Cardiac septum (tissue), 1 donor: ENCODE measurements at regions not wholly inside any gene's neighbourhood (a gene's known extent, or its start where the extent isn't known, plus 50 kb on each side); places are given as distances from the start of the nearest gene placed in this dataset.

Experiments used
- DNase-seq: peaks from one replicate; pipeline ENCODE4 v3.0.0-alpha.2; 2020; ENCODE audit warnings: low spot score
- intact Hi-C: fragments of 100-400 bp; cut with DNase I; formaldehyde crosslinking; loops from one replicate; pipeline ENCODE4 v1.14.0; 2022
- donor health status: DM: no; HTN: no; CAD: no.

DNA sequence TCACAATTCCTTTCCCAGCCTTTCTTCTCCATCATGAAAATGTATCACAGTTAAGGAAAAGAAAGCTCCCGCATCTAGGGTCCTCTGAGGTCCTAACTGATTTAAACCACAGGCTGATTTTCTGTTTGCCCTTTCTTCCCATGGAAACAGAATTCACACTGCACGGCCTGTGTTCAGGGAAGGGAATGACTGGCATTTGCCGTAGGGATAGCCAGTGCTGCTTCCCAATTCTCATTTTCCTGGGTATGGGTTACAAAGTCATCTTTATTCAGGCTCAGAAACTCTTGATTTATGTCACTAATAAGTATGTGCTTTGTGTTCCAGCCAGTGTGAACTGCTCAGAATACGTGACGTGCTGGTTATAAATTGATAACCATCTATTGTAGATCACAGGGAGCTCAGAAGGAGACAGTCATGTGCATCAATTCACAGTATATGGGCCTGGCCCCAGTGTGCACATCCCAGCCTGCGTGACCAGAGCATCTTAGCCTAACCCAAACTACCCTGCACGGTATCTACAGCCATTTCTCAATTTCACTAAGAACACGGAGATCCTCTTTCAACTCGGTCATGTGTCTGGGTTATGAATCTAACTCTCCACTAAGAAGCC, 163.3 kb downstream of the LRRC30 start:
- intact Hi-C loops: no loop called here
- DNase-seq: no peak

DNA sequence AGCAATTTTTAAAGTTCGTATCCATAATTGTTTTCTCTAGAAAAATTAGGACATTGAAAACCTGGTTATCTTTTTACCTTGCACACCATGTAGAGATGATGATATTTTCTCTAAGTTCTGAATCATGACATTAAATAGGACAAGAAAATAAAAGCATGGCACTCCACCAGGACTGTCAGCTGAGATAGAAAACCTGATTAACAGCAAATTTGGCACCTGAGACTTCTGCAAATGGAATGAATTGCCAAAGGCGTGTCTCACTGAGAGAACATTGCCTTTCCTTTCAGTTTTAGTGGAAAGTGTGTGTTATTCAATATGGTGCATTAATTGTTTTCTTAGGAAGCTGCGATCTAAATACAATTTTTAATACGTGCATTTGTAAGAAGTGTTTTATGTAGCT, 164.7 kb downstream of the LRRC30 start:
- intact Hi-C loops: no loop called here

GRCh38 chr18:7413906-7414305, 153.2 kb upstream of the PTPRM start:
- no peak for DNase-seq
- intact Hi-C loops: no loop called here

More for the DNA sequence above, 164.7 kb downstream of the LRRC30 start:
- DNase-seq: no peak

DNA sequence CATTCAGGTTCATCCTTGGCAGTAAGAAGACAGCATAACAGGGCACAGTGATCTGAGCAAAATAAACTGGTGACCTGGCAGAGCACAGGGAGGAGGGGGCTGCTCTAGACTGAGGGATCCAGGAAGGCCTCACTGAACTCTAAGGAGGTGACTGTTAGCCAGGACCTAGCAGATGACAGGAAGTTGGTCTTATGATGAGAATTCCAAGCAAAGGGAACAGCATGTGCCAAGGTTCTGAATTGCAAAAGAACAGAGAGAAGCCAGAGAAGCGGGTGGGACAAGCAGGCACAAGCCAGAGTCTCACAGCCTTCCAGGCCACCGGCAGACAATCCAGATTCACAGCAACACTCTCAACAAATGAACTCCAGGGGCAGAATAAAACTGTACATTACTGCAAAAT, 152.7 kb upstream of the PTPRM start:
- DNase-seq: no peak

GRCh38 chr18:7415081-7415894, 151.8 kb upstream of the PTPRM start:
- no peak for DNase-seq
- intact Hi-C loops: no loop called here

More for the DNA sequence above, 152.7 kb upstream of the PTPRM start:
- intact Hi-C loops: no loop called here

DNA sequence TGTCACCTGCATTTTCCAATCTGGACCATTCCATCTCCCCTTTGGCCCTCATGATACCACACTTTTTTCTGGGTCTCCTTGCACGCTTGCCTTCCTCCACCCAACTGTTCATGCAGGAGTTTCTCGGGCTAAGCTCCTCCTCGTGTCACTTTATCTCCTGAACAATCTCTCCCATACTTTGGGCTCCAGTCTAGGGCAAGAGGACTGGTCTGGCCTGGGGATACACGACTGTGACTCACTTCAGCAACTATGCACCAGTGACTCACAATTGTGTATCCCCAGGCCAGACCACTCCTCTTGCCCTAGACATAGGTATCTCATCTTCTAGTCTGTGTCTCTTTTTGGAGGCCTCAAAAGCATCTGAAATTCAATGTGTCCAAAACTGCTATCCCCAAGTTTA, 149.4 kb upstream of the PTPRM start:
- intact Hi-C loops: no loop called here

GRCh38 chr18:7429831-7430230, 137.3 kb upstream of the PTPRM start:
- intact Hi-C loops: no loop called here
- no peak for DNase-seq

More for the DNA sequence above, 149.4 kb upstream of the PTPRM start:
- DNase-seq: no peak

DNA sequence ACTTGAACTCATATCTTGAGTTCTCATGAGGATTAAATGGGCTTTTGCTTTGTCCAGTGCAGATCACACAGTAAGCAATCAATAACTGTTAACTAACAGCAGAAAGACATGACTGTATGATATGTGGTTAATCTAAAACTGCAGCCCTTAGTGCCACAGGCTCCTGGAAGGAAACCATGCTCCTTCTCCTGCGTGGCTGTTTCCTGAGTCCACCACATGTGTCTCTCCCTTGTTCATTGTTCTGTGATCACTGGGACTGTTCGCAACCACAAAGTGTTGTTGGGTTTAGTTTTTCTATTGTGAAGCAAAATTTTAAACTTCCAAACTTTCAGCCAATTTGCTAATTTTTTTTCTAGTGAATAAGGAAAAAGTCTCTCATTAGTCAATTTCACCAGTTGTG, 130.9 kb upstream of the PTPRM start:
- intact Hi-C loops: no loop called here
- DNase-seq: no peak

GRCh38 chr18:7437870-7438269, 129.2 kb upstream of the PTPRM start:
- no peak for DNase-seq
- intact Hi-C loops: no loop called here

GRCh38 chr18:7438646-7439045, 128.5 kb upstream of the PTPRM start:
- intact Hi-C loops: no loop called here
- no peak for DNase-seq

DNA sequence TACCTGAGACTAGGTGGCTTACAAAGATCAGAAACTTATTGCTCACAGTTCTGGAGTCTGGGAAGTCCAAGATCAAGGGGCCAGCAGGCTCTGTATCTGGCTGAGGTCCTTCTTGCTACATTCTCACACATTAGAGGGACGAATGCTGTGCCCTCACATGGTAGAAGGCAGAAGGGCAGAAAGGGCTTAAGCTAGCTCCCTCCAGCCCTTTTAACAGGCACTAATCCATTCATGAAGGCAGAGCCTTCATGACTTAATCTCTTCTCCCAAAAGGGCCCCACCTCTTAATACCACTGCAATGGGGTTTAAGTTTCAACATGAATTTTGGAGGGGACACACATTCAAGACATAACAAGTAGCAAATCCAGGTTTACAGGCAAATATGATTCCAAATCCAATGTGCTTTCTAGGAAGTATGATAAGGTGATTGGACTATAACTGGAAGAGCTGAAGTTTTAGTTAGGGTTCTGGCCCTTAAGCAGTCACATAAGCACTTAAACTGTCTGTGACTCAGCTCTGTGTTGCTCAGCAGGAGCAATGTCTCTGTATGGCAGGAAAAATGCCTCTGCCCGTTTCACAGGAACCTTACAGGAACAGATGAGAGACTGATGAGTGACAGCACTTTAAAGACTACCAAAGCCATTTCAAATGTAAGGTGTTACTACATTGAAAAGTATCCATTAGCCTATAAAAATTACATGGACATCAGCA, 119.6 kb upstream of the PTPRM start:
- intact Hi-C loops: no loop called here
- no peak for DNase-seq

DNA sequence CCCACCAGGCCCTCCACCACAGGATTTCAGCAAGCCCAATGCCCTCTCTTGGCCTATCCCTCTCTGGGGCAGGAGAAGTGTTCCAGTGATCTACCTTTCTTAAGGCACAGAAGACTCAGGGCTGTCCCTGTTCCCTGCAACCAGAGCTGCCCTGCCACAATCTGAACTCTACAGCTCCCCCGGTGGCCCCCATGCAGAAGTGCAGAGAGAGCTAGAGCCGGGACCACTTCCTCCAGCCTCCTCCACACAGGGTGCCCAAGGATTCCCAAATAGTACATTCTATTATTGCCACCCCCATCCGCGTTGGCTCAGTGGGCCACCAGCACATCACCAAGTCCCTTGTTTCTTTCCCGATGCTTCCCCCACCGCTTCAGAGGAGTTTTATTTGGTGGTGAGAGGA, 114.8 kb upstream of the PTPRM start:
- intact Hi-C loops: no loop called here
- no peak for DNase-seq

DNA sequence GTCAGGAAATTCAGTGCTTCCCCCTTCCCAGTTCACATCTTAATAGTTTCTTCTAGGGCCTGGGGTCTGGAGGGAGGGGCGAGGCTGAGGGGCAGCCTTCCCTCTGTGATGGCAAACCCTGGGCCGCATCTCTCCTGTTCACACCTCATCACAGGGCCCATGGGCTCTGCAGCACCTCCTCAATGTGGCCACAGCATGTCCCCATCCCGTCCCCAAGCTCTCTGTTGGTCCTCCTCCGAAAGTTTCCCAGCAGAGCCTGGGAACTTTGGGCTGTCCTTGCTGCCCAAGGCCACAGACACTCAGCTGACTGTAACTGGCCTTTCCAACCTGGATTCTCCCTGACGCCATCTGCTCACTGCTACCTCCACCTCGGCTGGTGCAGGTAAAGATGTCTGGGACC, 112.7 kb upstream of the PTPRM start:
- no peak for DNase-seq
- intact Hi-C loops: no loop called here

DNA sequence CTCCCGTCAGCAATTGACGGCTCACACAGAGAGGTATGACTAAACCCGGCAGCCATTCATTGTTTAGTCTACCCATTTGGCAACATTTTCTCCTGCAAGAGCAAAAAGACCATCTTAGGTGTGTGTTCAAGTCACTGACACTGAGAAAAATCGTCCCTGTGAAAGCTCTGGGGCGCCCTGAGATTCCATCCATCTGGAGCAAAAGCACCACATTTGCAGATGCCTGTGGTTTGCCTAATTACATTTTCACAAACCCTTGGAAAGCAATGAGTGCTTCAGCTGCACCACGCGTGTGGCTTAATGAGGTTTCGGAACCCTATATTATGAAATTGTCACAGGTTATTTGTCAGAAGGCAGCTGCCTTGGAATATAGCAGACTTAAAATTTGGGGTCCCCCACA, 110.7 kb upstream of the PTPRM start:
- intact Hi-C loops: no loop called here
- no peak for DNase-seq

- intact Hi-C loops: no loop called here
- no peak for DNase-seq
Observed at GRCh38 chr18:7457262-7457661, 109.9 kb upstream of the PTPRM start.

DNA sequence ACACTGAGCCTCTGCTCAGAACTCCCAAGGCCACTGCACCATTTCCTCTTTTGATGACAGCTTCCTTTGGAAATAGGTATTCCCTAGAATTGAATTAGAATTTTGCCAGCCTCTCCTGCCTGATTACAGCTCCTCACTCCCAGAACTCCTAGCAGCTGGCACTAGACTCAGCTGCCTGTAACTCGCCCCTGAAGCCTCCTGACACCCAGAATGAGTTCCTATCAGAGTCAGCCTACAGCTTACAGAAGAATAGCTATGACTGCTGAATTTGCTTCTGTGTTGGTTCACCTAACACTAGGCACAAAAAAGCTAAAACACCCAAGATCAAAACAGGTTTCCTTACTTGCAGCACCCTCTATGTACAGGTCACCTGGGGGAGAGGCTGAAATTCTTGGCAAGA, 108.2 kb upstream of the PTPRM start:
- intact Hi-C loops: no loop called here

DNA sequence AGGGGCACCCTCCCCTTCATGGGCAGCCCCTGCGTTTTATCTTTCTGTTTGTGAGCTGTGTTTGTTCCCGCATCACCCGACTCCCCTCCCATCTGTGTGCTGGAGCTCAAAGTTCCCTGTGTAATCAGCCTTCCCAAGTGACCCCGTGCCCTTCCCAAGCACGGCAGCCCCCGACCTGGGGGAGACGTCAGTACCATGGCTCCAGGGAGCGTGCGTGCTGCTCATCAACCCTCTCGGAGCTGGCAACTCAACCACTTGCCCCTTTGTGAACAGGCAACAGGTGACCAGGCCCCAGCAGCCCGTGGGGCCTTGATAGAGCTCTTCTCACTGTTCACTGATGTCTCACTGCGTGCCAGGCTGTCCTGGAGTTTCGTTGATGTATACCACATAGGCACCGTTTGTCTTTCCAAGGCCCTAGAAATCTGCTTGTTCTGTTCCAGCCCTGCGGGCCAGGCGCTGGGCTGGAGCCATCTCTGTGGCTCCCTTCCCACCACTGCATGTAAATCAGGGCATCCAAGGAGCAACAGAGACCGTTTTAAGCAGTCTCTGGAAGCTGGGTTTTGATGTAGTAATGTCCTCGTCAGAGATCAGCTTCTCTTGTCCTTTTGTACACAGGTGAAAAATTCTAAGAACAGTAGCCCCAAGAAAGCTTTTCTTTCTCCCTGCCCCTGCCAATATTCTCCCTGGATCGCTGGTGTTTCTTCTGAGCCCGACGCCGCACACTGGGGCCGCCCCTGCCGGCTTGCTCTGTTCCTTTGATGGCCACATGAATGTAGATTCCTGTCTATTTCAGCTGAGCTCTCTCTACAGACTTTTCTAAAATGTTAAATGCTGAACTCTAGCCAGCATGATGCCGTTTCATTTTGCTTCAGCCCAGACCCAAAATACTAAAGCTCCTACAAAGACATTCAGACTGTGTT, 107.0 kb upstream of the PTPRM start:
- intact Hi-C loops: no loop called here

More for the DNA sequence above, 108.2 kb upstream of the PTPRM start:
- DNase-seq: no peak

DNA sequence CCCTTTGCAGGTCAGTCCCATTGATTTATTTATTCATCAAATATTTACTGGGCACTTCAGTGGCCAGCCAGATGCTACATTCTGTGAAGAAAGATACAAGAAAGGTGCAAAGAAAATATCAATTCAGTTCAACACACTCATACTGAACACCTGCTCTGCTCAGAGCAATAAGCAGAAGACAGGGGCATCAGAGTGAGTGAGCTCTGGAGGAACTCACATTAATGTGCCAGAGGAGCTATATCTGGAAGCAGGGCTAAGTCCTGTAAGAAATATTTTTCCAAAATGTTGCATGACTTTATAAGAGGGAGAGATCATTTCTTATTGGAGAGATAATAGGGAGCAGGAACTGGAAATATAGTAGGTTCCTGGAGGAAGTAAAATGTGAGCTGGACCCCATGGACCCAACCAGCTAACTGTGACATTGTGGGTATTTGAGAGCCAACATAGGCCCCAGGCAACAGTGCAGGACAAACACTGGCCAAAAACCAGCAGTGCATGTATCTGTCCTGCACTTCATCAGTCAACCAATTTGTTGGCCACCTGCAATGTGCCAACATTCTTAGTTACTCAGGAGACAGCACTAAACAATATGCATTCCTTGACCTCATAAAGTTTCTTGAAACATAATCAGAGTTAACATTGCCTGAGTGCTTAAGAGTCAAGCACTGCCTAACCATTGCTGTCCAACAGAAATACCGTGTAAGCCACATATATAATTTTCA, 102.7 kb upstream of the PTPRM start:
- intact Hi-C loops: no loop called here
- DNase-seq: no peak

More for the DNA sequence above, 107.0 kb upstream of the PTPRM start:
- DNase-seq: no peak

DNA sequence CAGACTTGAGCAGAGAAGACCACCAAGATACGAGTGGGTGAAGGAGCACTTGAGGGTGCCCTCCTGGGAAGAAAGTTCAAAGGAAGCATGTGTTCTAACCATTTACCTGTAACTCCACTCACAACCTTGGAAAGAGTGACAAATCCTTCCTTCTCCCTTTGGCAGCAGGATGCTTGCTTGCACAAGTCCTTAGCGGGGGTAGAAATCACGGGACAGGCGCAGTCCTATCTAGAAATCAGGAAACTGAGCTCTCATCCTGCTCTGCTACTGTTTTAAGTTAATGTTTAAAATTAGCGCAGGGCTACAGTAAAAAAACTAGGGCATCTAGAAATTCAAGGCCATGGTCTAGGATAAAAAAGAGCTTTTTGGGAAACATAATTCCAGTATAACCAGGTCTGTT, 100.9 kb upstream of the PTPRM start:
- no peak for DNase-seq
- intact Hi-C loops: no loop called here
